ENCODE measurements at regions not wholly inside any gene's neighbourhood (a gene's known extent, or its start where the extent isn't known, plus 50 kb on each side); places are given as distances from the start of the nearest gene placed in this dataset.

GRCh38 chr5:54678737-54679136 is 161.2 kb downstream of the SNX18 start:
- no peak for DNase-seq (ENCODE audit: low read depth)

- no peak for DNase-seq (ENCODE audit: low read depth)
Measured at GRCh38 chr5:54676481-54677340, 159.2 kb downstream of the SNX18 start.

DNA sequence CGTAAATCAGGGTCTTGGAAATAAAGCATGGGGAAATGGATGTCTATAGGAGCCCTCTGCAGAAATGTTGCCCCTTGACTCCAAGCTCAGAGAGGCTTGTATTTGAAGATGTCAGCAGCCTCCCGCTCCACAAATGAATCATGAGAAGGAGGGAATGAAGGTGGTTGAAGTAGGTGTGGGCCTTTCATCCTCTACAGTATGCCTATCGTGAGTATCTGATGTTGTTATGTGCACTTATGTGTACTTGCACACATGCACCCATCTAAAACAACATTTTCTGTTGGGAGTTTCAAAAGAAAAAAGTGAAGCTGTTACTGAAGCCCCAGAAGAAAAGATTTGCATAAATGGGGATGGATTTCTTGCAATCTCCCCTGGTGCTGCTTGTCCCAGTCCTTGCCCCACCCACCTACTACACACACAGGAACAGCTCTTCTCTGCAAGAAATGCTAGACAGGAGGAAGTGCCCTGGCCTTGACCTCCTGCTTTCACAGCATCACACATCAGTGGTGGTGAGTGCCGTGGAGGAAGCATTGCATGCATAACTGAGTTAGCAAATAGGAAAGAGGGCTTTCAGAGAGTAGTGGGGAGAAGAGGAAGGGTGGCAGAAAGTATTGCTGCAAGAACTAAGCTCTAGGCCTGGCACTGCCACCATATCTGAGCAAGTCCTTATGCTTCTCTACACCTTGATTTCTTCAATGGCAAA is 156.1 kb downstream of the SNX18 start:
- no peak for DNase-seq (ENCODE audit: low read depth)

GRCh38 chr5:54672871-54673270 is 155.3 kb downstream of the SNX18 start:
- no peak for DNase-seq (ENCODE audit: low read depth)

- DNase-seq (ENCODE audit: low read depth), result no peak
Measured at GRCh38 chr5:54671681-54672080, 154.1 kb downstream of the SNX18 start.

DNA sequence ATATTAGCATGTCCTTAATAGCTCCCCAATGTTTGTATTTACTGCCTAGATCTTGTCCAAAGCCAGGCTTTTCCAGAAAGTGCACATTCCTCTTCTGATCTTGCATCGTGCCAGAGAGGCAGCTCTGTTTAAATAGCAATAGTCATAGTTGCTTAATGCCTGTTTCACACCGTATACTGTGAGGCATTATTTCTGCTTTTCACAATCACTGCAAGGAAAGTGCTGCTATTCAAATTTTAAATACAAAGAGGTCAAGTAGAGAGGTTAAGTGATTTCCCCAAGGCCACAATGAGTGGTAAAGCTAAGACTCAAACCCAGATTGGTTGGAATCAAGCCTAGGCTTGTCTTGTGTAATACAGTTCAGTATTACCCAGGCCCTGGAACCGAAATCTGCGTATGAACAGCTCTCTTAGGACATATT is 153.6 kb downstream of the SNX18 start:
- DNase-seq (ENCODE audit: low read depth), result no peak

GRCh38 chr5:54670281-54670680 is 152.7 kb downstream of the SNX18 start:
- no peak for DNase-seq (ENCODE audit: low read depth)

DNA sequence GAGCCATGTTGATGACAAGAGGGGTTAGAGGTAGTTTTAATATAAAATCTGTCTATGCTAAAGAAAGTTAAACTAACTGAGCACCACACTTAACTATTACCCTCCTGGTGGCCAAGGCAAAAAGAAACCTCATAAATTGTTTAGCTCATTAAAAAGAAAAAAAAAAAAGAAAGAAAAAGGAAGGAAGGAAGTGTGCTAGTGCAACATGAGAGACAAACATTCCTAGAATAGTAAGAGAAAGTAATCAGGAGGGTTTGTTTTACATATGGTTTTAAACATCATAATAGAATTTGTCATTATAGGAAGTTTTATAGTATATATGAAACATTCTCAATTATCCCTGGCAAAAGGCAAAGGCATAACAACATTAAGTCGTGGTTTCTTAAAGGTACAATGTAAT is 152.3 kb downstream of the SNX18 start:
- no peak for DNase-seq (ENCODE audit: low read depth)

DNA sequence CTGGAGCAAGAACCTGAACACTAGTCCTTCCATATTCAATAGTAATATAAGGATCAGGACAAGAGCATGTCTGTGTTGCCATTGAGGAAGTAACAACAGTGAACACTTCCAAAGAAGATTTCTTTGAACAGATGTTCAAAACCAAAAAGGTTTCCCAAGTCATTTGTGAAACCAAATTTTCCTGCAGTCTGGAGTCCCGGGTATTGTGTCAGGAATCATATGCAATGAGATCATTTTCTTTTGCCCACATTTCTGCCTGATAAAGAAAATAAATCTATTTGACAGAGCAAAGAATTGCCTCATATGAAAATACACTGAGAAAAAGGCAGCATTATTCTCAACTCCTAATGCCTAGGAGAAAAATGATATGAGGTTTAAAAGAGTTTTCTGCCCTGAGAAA is 151.7 kb downstream of the SNX18 start:
- DNase-seq (ENCODE audit: low read depth), result no peak

GRCh38 chr5:54668096-54668495 is 150.5 kb downstream of the SNX18 start:
- no peak for DNase-seq (ENCODE audit: low read depth)

- DNase-seq (ENCODE audit: low read depth), result no peak
Measured at GRCh38 chr5:54667136-54667535, 149.6 kb downstream of the SNX18 start.

DNA sequence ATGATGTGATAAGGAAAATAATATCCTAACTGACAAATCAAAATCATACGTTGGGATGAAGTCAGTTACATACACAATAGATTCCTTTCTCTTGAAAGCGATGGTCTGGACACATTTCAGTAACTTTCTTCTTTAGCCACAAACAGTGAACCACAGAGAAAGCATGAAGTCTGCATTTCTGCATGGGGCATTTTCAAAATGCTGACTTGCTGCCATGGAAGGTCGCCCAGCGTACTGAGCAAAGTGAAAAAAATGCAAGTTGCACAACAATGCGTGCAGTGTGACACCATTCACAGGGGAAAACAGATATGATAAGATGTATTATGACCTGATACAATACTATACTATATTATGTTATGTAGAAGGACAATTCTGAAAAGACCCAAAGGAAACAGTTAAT is 146.3 kb downstream of the SNX18 start:
- no peak for DNase-seq (ENCODE audit: low read depth)

GRCh38 chr5:54661111-54661510 is 143.6 kb downstream of the SNX18 start:
- DNase-seq (ENCODE audit: low read depth), result no peak

DNA sequence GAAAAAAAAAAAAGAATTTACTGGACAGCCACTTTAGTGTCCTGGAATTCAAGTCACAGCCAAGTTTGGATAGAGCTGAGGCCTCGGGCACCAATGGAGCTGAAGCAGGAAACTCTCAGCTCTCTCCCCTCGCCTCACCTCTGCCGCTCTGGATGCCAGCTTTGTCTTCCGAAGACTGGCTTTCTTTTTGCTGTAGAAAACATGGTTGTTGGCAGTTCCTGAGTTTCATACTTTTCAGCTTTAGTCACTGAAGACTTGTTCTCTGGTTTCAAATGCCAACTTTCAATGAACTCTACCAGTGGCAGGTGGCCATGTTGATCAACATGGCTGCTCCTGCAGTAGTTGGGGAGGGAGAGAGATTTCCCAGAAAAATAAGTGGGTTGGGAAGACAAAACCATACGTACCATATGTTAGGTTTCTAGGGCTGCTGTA is 142.2 kb downstream of the SNX18 start:
- DNase-seq (ENCODE audit: low read depth), result no peak

GRCh38 chr5:54658010-54658409 is 140.5 kb downstream of the SNX18 start:
- DNase-seq (ENCODE audit: low read depth), result no peak

- DNase-seq (ENCODE audit: low read depth), result no peak
Measured at GRCh38 chr5:54656261-54656728, 138.7 kb downstream of the SNX18 start.

GRCh38 chr5:54655761-54656160 is 138.2 kb downstream of the SNX18 start:
- DNase-seq (ENCODE audit: low read depth), result no peak

DNA sequence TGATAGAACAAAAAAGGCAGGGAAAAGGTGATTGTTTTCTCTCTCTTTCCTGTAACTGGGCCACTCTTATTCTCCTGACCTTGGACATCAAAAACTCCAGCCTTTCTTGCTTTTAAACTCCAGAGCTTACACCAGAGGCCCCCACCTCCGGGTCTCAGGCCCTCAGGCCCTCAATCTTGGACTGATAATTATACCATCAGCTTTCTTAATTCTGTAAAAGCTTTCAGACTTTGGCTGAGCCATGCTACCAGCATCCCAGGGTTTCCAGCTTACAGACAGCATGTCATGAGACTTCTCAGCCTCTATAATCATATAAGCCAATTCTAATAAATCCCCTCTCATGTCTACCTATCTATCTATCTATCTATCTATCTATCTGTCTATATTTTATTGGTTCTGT is 137.7 kb downstream of the SNX18 start:
- no peak for DNase-seq (ENCODE audit: low read depth)

DNA sequence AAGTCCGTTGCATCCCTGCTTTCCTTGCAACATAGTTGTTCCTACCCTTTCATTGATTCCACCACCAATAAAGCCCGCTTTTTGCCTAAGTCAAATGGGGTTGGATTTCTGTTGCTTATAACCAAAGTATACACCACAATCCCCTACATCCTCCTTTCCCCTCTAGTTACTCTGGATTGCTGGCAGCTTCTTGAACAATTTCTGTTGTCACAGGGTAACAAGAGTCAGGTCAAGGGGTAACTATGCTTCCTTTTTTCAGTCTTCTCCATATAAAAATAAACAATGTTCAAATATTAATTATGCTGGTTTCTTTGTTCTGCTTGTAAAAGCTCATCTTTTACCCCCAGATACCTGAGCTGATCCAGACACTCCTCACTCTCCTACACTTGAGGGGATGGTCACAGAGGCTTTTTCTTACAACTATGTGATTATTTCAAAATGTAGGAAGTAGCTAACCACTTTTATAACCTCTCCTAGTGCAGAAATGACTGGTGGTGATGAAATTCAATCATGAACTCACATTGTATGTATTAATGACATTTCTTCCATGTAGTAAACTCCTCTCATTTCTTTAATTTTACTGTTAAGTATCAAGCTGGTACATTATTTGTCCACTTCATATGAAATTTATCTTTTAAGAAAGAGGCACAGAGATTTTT is 136.5 kb downstream of the SNX18 start:
- no peak for DNase-seq (ENCODE audit: low read depth)

- DNase-seq (ENCODE audit: low read depth), result no peak
Measured at GRCh38 chr5:54651482-54652076, 134.0 kb downstream of the SNX18 start.

- no peak for DNase-seq (ENCODE audit: low read depth)
Measured at GRCh38 chr5:54649041-54649504, 131.5 kb downstream of the SNX18 start.

Measured in stimulated activated CD4-positive, alpha-beta T cell treated with anti-CD3 and anti-CD28 coated beads, Interleukin-2, amount 100 ng/mL, for 4 hours (primary cell).